LNCAP (cell line): ENCODE measurements at regions not wholly inside any gene's neighbourhood (a gene's known extent, or its start where the extent isn't known, plus 50 kb on each side); places are given as distances from the start of the nearest gene placed in this dataset.

ENCODE experiments used
- TF ChIP-seq, protein P1 (sequence below): fragments of 450-650 bp; IDR thresholded peaks from 2 replicates; pipeline ENCODE4 v1.5.1; 2017; ENCODE audit warnings: mild to moderate bottlenecking

DNA sequence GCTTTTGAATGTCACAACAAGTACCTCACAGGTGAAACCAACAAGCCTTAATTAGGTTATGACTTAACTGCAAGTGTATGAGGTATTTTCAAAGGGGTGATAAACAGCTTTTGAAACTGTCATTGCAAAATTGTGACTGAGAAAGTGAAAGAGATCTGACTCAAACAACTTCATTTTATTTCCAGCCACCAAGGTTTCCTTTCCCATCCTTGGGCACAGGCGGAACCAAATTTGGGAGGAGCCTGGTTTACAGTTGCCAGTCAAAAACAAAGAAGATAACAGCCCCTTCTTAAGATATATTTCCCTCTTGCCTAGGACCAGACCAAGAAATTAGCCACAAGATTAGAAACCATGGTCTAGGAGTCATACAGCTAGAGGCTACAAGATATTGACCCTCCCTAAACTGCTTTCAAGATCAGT lies 417.1 kb downstream of the CSNK1G3 start:
- TF ChIP-seq, protein P1, sequence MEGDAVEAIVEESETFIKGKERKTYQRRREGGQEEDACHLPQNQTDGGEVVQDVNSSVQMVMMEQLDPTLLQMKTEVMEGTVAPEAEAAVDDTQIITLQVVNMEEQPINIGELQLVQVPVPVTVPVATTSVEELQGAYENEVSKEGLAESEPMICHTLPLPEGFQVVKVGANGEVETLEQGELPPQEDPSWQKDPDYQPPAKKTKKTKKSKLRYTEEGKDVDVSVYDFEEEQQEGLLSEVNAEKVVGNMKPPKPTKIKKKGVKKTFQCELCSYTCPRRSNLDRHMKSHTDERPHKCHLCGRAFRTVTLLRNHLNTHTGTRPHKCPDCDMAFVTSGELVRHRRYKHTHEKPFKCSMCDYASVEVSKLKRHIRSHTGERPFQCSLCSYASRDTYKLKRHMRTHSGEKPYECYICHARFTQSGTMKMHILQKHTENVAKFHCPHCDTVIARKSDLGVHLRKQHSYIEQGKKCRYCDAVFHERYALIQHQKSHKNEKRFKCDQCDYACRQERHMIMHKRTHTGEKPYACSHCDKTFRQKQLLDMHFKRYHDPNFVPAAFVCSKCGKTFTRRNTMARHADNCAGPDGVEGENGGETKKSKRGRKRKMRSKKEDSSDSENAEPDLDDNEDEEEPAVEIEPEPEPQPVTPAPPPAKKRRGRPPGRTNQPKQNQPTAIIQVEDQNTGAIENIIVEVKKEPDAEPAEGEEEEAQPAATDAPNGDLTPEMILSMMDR = no peak

- TF ChIP-seq, protein P1 = no peak
Observed at GRCh38 chr5:123928401-123928800, 416.4 kb downstream of the CSNK1G3 start.

- TF ChIP-seq, protein P1 = no peak
Observed at GRCh38 chr5:123921193-123921592, 409.2 kb downstream of the CSNK1G3 start.

DNA sequence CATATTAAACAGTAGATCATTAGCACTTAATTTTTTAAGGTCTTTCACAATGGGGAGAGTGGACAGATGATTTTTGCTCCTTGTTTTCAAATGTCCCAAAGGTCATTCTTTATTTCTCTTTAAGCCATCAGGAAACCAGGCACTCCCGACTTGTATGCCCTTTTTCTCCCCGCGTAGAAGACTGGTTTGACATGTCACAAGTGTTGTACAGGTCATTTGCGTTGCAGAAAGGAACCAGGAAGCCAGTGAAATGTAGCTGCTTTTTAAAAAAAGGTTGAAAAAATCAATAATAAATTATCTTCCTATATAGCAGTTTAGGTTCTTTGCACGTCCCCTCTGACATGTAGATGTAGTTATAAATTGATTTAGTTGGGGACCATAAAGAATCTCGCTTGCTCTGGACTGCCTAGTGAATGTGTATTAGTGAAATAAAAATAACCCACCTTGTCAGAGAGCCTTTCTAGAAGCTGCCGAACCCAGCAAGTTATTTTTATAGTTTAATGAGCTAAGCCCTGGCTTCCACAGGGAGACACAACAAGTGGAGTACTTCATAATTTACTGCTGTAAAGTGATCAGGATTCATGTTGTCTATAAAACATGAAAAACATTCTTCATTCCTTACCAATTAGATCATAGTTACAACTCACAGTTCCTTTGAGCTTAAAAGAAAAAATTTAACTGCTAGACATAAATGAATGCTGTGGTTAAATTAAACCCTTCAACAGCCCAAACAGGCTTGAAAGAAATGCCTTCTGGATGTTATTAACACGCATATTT lies 404.6 kb downstream of the CSNK1G3 start:
- TF ChIP-seq, protein P1 = no peak

GRCh38 chr5:123914333-123914732 lies 402.4 kb downstream of the CSNK1G3 start:
- TF ChIP-seq, protein P1 = no peak

DNA sequence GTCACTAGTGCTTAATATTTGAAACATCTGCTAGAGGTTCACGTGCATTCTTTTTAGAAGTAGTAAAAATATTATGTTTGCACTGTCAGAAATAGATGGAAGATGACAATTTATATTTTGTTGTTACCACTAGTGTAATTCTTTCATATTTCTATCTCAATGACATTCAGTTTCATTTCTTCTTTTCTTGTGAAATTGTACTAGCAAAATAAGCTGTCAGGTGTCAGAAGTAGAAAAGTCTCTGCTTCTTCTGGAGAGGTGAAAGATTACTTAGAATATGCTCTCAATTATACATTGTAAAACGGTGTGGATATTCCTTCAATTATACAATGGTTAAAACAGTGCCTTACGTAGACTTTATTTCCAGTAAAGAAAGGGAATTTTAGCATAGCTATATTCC lies 395.4 kb downstream of the CSNK1G3 start:
- TF ChIP-seq, protein P1 = no peak

- TF ChIP-seq, protein P1 = no peak
Observed at GRCh38 chr5:123906698-123907295, 394.8 kb downstream of the CSNK1G3 start.
